DOHH2 (cell line): ENCODE measurements at regions not wholly inside any gene's neighbourhood (a gene's known extent, or its start where the extent isn't known, plus 50 kb on each side); places are given as distances from the start of the nearest gene placed in this dataset.

Experiments used
- H3F3A ChIP-seq: fragments of 200-600 bp; sonication (generic), shearing (Covaris generic); 2 replicates; pipeline ENCODE4 v1.6.0; 2016; ENCODE audit warnings: antibody characterized with exemption, mild to moderate bottlenecking; ENCODE audit not compliant: control insufficient read depth, insufficient read depth
- H3K27ac ChIP-seq: fragments of 200-600 bp; sonication (generic); 2 replicates; pipeline ENCODE4 v1.5.1; 2014; ENCODE audit warnings: low read depth, mild to moderate bottlenecking, low read length, moderate library complexity
- H3K27me3 ChIP-seq: fragments of 200-600 bp; sonication (generic); 2 replicates; pipeline ENCODE4 v1.6.1; 2014; ENCODE audit warnings: mild to moderate bottlenecking, low read length, mixed read lengths; ENCODE audit not compliant: control insufficient read depth
- H3K36me3 ChIP-seq: fragments of 200-600 bp; sonication (generic); 2 replicates; pipeline ENCODE4 v1.6.1; 2014; ENCODE audit warnings: mild to moderate bottlenecking, low read length, moderate library complexity, mixed read lengths; ENCODE audit not compliant: control insufficient read depth
- H3K4me1 ChIP-seq: fragments of 200-600 bp; sonication (generic); 2 replicates; pipeline ENCODE4 v1.6.1; 2014; ENCODE audit warnings: mild to moderate bottlenecking, low read length, mixed read lengths; ENCODE audit not compliant: control insufficient read depth
- H3K4me2 ChIP-seq: fragments of 200-600 bp; sonication (generic); 2 replicates; pipeline ENCODE4 v1.6.0; 2014; ENCODE audit warnings: mild to moderate bottlenecking, low read length, moderate library complexity
- H3K4me3 ChIP-seq: fragments of 200-600 bp; sonication (generic); 2 replicates; pipeline ENCODE4 v1.5.1; 2014; ENCODE audit warnings: mild to moderate bottlenecking, low read length, mixed read lengths
- H3K79me2 ChIP-seq: fragments of 200-600 bp; sonication (generic); 2 replicates; pipeline ENCODE4 v1.6.1; 2014; ENCODE audit warnings: mild to moderate bottlenecking, low read length, mixed read lengths; ENCODE audit not compliant: control insufficient read depth
- H3K9me2 ChIP-seq: fragments of 200-600 bp; sonication (generic); replicated peaks from 2 replicates; pipeline ENCODE4 v1.6.1; 2014; ENCODE audit warnings: mild to moderate bottlenecking, low read length, mixed read lengths; ENCODE audit not compliant: control insufficient read depth
- H3K9me3 ChIP-seq: fragments of 200-600 bp; sonication (generic); 2 replicates; pipeline ENCODE4 v1.6.1; 2014; ENCODE audit warnings: antibody characterized with exemption, low read length, mixed read lengths; ENCODE audit not compliant: control insufficient read depth, insufficient read depth
- H4K20me1 ChIP-seq: fragments of 200-600 bp; sonication (generic); 2 replicates; pipeline ENCODE4 v1.6.0; 2014; ENCODE audit warnings: low read depth, mild to moderate bottlenecking, antibody characterized with exemption, low read length, moderate library complexity; ENCODE audit not compliant: control insufficient read depth, insufficient read depth
- CTCF ChIP-seq: fragments of 200-600 bp; sonication (generic); IDR thresholded peaks from one replicate; pipeline ENCODE4 v1.5.1; 2014; ENCODE audit warnings: antibody characterized with exemption, mild to moderate bottlenecking, low read depth, low read length; ENCODE audit not compliant: poor library complexity, severe bottlenecking
- EZH2phosphoT487 ChIP-seq: fragments of 200-600 bp; sonication (generic); IDR thresholded peaks from 2 replicates; pipeline ENCODE4 v1.6.1; 2017; ENCODE audit warnings: borderline replicate concordance, mild to moderate bottlenecking, antibody characterized with exemption, low read length, moderate library complexity, mixed read lengths

- no peak for TF ChIP-seq EZH2phosphoT487
- no peak for TF ChIP-seq CTCF
- H3K27me3 ChIP-seq: no peaks in the 10 kb centered on the region; the same call in 1 of the 2 replicates
- H3K9me3 ChIP-seq: no peaks in the 10 kb centered on the region
- no peaks in the 10 kb centered on the region for H3F3A ChIP-seq
- H4K20me1 ChIP-seq: no peaks in the 10 kb centered on the region
- no peaks in the 10 kb centered on the region for H3K36me3 ChIP-seq
- no peak overlapping the region for H3K4me2 ChIP-seq
- no peak overlapping the region for H3K27ac ChIP-seq
- H3K4me3 ChIP-seq: no peak overlapping the region
- no peaks in the 10 kb centered on the region for H3K4me1 ChIP-seq
- no peaks in the 10 kb centered on the region for H3K9me2 ChIP-seq
- H3K79me2 ChIP-seq: no peaks in the 10 kb centered on the region
Observed at GRCh38 chr16:87200637-87201036, 116.6 kb downstream of the C16orf95 start.

GRCh38 chr16:87201052-87201451 lies 116.1 kb downstream of the C16orf95 start:
- TF ChIP-seq EZH2phosphoT487 (no peak), CTCF (no peak)
- Histone ChIP-seq H3K36me3 (no peaks in the 10 kb centered on the region), H3K4me1 (no peaks in the 10 kb centered on the region), H3K4me2 (no peak overlapping the region), H3F3A (no peaks in the 10 kb centered on the region), H3K9me2 (no peaks in the 10 kb centered on the region), H4K20me1 (no peaks in the 10 kb centered on the region), H3K27me3 (no peaks in the 10 kb centered on the region; the same call in 1 of the 2 replicates), H3K27ac (no peak overlapping the region), H3K9me3 (no peaks in the 10 kb centered on the region), H3K79me2 (no peaks in the 10 kb centered on the region), H3K4me3 (no peak overlapping the region)

- Histone ChIP-seq H3K9me3 (no peaks in the 10 kb centered on the region), H3K4me3 (no peak overlapping the region), H3K36me3 (no peaks in the 10 kb centered on the region), H3K27me3 (no peaks in the 10 kb centered on the region; the same call in 1 of the 2 replicates), H3K4me2 (no peak overlapping the region), H3K4me1 (no peaks in the 10 kb centered on the region), H3F3A (no peaks in the 10 kb centered on the region), H4K20me1 (no peaks in the 10 kb centered on the region), H3K9me2 (no peaks in the 10 kb centered on the region), H3K27ac (no peak overlapping the region), H3K79me2 (no peaks in the 10 kb centered on the region)
- TF ChIP-seq EZH2phosphoT487 (no peak), CTCF (no peak)
Observed at GRCh38 chr16:87201790-87202189, 115.4 kb downstream of the C16orf95 start.
